Progenitor cell of endocrine pancreas (in vitro differentiated cells): ENCODE measurements at regions not wholly inside any gene's neighbourhood (a gene's known extent, or its start where the extent isn't known, plus 50 kb on each side); places are given as distances from the start of the nearest gene placed in this dataset.

Source experiments
- DNase-seq: peaks from one replicate; pipeline ENCODE4 v3.0.0; 2021; ENCODE audit warnings: low spot score; ENCODE audit not compliant: unreplicated experiment
- H3K27ac Mint-ChIP-seq: 2 replicates; pipeline ENCODE4 v1.8.0; 2021; ENCODE audit warnings: mild to moderate bottlenecking, moderate library complexity, mixed read lengths
- H3K27me3 Mint-ChIP-seq: 2 replicates; pipeline ENCODE4 v1.8.0; 2021; ENCODE audit warnings: mixed read lengths
- H3K36me3 Mint-ChIP-seq: 2 replicates; pipeline ENCODE4 v1.8.0; 2022; ENCODE audit warnings: mixed read lengths; ENCODE audit not compliant: insufficient read depth
- H3K4me1 Mint-ChIP-seq: 2 replicates; pipeline ENCODE4 v1.8.0; 2021; ENCODE audit warnings: low read depth, mixed read lengths
- H3K4me3 Mint-ChIP-seq: 2 replicates; pipeline ENCODE4 v1.8.0; 2021; ENCODE audit warnings: low read depth, mild to moderate bottlenecking, moderate library complexity, mixed read lengths
- H3K9me3 Mint-ChIP-seq: 2 replicates; pipeline ENCODE4 v1.8.0; 2021; ENCODE audit warnings: low read depth, mixed read lengths
- CTCF ChIP-seq: fragments of 200-600 bp; sonication (generic); IDR thresholded peaks from one replicate; pipeline ENCODE4 v1.5.0; 2021; ENCODE audit warnings: antibody characterized with exemption, mild to moderate bottlenecking; ENCODE audit not compliant: unreplicated experiment

DNA sequence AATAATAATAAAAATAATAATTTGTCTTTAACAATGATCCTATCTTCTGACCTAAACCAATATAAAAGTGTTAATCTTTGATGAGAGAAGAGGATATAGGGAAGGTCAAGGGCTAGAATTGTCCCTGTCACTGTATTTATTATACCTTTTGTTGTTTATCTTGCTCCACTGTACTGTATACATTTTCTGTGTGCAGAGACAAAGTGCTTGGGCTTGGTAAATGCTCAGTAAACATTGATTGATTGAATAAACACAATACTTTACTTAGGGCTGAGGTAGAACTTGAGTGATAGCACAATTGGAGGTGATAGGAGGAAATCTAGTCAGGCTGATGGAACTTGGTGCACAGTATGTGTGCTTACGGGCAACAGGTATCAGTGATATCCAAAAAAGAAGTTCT lies 161.2 kb downstream of the ARRDC3 start:
- no peak overlapping the region for H3K27ac Mint-ChIP-seq
- H3K4me1 Mint-ChIP-seq: peaks cover 2% of the 10 kb centered on the region
- no peak for TF ChIP-seq CTCF
- H3K36me3 Mint-ChIP-seq: no peaks in the 10 kb centered on the region
- DNase-seq: no peak
- H3K4me3 Mint-ChIP-seq: no peak overlapping the region
- no peaks in the 10 kb centered on the region for H3K9me3 Mint-ChIP-seq
- no peaks in the 10 kb centered on the region for H3K27me3 Mint-ChIP-seq

- no peaks in the 10 kb centered on the region for H3K27me3 Mint-ChIP-seq
- peak overlapping the region; percentile 62 for H3K27ac Mint-ChIP-seq
- DNase-seq: no peak
- H3K4me3 Mint-ChIP-seq: no peak overlapping the region
- H3K36me3 Mint-ChIP-seq: no peaks in the 10 kb centered on the region
- H3K9me3 Mint-ChIP-seq: no peaks in the 10 kb centered on the region
- H3K4me1 Mint-ChIP-seq: peaks cover 2% of the 10 kb centered on the region
- TF ChIP-seq CTCF: peak; percentile 21
Observed at GRCh38 chr5:91219803-91220371, 163.2 kb downstream of the ARRDC3 start.

DNA sequence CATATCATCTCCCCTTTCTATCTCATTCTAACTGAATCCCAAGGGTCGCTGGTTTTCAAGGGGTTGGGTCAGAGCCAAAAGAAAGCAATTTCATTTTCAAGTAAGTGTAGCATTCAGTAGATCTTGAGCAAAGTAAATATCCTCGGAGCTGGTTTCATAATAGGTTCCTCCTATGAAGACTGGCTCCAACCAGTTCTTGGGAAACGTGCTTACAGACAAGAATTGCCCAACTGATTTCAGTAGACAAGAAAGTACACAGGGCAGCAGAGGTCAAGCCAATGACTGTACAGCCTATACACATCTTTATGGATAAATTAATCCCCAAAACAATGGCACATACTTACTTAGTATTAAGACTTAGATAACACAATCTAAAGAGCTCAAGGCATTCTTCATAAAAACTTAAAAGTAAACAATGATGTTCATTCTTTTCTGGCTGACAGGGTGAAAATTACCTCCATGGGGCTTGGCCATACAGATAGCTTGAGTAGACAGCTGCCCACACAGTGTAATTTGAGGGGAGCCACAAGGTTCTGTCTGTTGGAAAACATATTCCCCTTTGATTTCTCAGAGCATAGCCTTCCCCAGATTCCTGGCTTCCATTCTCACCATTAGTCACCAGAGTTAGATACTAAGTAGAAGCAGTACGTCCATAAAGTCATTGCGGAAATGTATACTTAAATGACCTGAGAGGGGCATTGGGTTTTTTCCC lies 163.9 kb downstream of the ARRDC3 start:
- no peaks in the 10 kb centered on the region for H3K9me3 Mint-ChIP-seq

DNA sequence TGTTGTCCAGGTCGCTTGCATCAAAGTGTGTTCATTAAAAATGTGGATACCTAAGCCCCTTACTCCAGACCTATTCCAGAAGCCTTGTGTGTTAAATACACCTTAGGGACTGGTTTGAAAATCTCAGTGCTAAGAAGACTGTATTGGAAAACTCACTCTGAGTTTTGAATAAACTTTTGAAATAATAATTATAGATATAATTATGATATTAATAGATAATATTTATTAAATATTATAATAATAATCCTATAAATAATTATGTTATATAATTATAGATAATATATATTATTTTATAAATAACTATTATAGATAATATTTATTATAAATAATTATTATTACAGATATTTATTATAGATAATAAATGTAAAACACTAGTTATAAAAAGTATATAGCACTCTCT lies 165.3 kb downstream of the ARRDC3 start:
- H3K4me3 Mint-ChIP-seq: no peak overlapping the region
- no peak for TF ChIP-seq CTCF
- no peak for DNase-seq
- no peaks in the 10 kb centered on the region for H3K36me3 Mint-ChIP-seq
- H3K27ac Mint-ChIP-seq: no peak overlapping the region
- peaks cover 2% of the 10 kb centered on the region for H3K4me1 Mint-ChIP-seq
- H3K27me3 Mint-ChIP-seq: no peaks in the 10 kb centered on the region
- no peaks in the 10 kb centered on the region for H3K9me3 Mint-ChIP-seq

More for the DNA sequence above, 163.9 kb downstream of the ARRDC3 start:
- Mint-ChIP-seq H3K27me3 (no peaks in the 10 kb centered on the region), H3K36me3 (no peaks in the 10 kb centered on the region), H3K4me3 (no peak overlapping the region), H3K4me1 (peaks cover 2% of the 10 kb centered on the region), H3K27ac (no peak overlapping the region)
- no peak for TF ChIP-seq CTCF
- no peak for DNase-seq

GRCh38 chr5:91214571-91214970 lies 168.5 kb downstream of the ARRDC3 start:
- no peaks in the 10 kb centered on the region for H3K36me3 Mint-ChIP-seq
- no peaks in the 10 kb centered on the region for H3K27me3 Mint-ChIP-seq

More at GRCh38 chr5:91214571-91214970, 168.5 kb downstream of the ARRDC3 start:
- H3K27ac Mint-ChIP-seq: no peak overlapping the region
- DNase-seq: no peak
- TF ChIP-seq CTCF: no peak
- H3K9me3 Mint-ChIP-seq: no peaks in the 10 kb centered on the region
- no peak overlapping the region for H3K4me3 Mint-ChIP-seq
- H3K4me1 Mint-ChIP-seq: peaks cover 2% of the 10 kb centered on the region
